NOMO-1 treated with DMSO at 0.1 percent for 48 hours (cell line): ENCODE measurements at regions not wholly inside any gene's neighbourhood (a gene's known extent, or its start where the extent isn't known, plus 50 kb on each side); places are given as distances from the start of the nearest gene placed in this dataset.
"Not testable (repeated sequence)": the region's sequence is repeated elsewhere in the genome, so short reads cannot be mapped to it uniquely, and the experiment has no call there.

Experiments used
- DNase-seq: peaks from one replicate; lab custom pipeline; 2025; ENCODE audit not compliant: unreplicated experiment; lab: John Stamatoyannopoulos, UW

DNA sequence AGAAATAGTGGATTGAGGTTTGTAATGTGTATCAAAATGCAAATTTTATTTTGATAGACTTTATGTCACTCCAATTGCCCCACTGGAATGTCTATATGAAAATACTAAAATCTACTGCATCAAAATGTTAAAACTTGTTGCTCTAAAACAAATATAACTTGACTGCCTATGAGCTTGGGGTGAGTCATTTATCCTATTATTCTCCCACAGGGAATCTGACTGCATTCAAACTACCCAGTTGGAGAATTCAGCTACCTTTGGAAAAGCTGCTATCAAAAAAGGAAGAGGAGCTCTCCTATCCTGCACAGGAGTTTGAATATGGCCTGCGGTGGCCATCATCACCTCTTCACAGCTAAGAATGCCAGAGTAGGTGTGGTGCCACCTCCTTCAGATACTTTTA lies 173.1 kb downstream of the KLHL28 start:
- DNase-seq = no peak

DNA sequence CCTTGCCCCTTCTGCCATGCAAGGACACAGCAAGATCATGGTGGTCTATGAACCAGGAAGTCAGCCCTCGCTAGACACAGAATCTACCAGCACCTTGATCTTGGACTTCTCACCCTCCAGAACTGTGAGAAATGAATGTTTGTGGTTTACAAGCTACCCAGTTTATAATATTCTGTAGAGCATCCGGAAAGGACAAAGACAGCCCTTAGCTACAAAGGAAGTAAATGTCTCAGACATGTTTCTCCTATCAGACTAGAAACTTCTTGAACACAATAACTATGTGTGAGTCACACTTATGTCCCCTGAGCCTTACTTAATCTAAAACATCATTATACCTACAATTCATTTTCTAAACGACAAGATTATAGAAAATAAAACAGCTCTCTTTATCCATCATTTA lies 176.7 kb downstream of the KLHL28 start:
- no peak for DNase-seq

DNA sequence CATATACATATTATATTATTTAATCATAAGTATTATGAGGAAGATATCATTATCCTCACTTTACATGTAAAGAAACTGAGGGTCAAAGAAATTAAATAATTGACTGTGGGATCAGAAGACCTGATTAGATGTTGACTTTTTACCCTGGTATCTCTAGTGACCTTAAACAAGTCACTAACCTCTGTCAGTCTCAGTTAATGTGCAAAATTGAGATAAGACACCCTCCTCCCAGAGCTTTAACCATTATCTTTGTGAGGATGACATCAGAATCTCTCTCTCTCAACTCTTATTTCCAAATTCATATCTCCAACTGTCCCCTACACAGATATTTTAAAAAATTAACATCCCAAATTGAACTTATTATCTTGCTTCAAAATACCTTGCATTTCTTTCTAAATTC lies 177.8 kb downstream of the KLHL28 start:
- no peak for DNase-seq

DNA sequence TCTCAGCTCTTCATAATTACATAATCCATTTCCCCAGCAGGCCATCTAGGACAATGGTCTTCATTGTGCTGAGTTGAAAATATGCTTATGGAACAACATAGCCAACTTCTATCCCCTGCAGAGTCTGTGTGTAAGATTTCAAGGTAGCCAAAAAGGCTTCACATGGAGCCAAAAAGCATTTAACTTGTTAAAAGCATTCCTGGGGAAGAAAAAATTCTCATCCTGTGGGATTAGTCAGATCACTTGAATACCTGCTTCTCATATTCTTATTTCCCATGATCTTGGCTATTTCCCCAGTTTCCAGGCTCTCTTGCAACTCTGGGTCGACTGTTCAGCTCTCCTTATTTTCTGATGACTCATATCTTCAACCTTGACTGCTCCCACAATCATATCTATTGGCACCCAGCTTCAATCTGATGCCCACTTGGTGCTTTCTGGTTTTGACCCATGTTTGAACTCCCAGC lies 178.9 kb downstream of the KLHL28 start:
- DNase-seq = no peak

DNA sequence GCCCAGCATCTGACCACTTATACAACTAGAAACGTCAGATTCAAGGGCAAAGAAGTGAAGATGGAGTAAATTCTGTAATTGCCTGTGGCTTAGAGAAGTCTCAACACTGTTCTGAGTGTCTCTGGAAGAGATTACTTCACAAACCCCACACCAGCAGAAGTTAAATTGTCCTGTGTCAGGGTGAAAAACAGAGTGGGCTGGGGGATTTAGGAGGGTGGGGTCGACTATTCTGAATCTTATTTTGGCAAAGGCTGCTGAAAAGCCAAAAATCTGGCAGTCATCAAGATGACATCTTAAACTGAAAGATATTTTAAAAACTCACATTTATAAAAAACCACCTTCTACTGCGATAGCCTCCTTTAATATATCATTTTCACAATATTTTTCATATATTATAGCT lies 180.8 kb downstream of the KLHL28 start:
- DNase-seq = no peak

DNA sequence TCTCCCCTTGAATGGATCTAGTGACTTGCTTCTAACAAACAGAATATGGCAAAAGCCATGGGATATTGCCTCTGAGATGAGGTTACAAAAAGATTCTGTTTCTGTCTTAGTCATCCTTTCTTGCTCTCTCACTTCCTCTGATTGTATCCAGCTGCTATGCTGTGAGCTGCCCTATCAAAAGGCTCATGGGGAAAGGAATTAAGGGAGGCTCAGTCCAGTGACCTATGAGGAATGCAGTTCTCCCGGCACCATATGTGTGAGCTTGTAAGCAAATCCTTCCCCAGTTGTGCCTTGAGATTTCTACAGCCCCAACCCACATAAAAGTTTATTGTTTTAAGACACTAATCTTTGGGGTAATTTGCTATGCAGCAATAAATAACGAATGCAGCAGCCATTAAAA lies 183.1 kb downstream of the KLHL28 start:
- no peak for DNase-seq

DNA sequence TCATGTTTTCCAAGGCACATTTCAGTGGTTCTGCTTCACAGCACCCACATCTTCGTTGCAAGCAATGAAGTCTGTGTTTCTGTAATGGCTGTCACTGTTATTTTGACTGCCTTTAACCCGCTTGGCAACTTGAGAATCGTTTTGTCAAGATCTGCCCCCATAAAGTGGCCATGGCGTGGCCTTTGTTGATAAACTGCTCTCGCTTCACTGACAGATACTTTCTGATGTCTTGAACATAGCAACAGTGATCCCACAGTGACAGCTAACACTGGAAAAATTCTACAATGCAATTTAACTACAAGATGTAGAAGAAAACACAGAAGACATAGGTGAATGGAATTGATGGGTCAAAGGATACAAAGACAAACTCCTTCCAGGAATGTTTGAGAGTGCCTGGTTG lies 184.2 kb downstream of the KLHL28 start:
- DNase-seq = no peak

DNA sequence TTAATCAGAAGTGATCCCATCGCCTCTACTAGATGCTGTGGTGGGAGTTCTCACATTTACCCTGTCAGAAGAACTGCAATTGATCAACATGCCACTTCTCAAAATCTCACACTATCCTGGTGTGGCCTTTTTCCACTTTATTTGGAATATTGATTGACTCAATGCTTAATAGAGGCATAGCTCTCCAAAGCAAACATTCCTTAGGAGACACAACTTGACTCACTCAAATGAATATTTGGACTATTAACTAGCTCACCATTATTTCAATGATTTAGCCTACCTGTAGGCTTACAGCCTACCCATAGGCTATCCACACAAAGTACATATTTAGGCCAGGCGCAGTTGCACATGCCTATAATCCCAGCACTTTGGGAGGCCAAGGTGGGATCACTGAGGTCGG lies 186.5 kb downstream of the KLHL28 start:
- no peak for DNase-seq

DNA sequence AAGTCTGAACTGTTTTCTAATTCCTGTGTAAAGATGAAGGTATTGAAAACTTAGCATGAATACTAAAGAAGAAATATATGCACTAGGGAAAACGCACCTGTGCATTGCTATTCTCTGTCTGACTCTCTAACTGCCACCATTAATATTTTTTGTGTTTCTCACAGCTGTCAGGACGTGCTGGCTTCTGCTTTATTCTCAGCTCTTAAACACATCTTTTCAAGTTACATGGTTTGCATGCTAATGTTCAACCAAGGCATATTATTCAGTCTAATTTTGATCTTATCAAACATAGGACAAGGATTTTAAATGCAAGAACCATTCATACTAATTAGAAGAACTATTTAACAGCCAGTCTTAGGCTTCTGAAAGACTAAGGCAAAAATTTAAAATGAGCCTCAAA lies 187.4 kb downstream of the KLHL28 start:
- DNase-seq = no peak

DNA sequence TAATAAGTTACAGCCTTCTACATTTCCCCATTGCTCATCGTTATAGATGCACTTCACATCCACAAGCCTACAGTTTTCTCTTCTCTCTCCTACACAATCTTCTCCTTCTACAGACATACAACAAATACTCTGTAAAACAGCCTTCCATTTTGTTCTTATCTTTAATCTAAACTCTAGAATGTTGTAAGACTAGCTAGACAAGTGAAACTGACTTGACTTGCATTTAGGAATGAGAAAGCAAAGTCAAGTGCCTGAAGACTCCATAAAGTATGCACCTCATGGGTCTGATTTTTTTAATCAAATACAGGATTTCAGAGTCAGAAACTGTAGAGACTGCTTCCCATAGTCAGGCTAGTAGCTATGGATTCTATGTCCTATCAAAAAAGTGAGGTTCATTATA lies 190.3 kb downstream of the KLHL28 start:
- no peak for DNase-seq

DNA sequence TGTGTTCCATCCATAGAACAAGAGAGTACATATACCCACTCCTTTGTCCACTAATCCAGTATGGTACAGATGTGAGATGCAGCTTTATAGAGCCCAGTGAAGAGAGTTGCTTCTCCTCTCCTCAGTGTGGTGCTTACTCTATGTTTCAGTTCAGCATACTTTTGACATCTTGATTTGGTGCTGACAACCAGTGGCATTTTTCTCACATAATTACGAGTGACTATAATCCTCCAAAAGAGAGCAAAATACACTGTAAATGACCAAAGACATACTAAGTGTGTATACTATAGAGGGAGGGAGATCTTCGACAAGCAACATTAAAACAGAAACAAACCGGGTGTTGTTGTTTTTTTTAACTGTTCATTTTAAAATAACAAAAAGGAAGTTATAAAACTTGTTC lies 191.5 kb downstream of the KLHL28 start:
- no peak for DNase-seq

DNA sequence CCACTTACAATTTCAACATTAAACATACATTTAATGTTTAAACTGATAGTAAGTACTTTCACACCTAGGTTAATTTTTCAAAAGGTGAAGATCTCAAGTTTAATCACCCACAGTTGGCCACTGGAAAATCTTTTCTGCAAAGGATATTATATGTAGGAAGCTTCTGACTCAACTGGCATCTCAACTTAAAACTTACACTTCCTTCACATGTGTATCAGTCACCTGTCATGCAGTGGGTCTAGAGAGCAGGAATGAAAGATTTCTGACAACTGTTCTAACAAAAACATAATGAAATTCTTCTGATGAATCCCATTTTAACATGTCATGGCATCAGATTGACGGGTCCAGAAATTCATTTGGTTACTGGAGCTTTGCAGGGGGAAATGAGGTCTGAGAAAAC lies 192.8 kb downstream of the KLHL28 start:
- no peak for DNase-seq

DNA sequence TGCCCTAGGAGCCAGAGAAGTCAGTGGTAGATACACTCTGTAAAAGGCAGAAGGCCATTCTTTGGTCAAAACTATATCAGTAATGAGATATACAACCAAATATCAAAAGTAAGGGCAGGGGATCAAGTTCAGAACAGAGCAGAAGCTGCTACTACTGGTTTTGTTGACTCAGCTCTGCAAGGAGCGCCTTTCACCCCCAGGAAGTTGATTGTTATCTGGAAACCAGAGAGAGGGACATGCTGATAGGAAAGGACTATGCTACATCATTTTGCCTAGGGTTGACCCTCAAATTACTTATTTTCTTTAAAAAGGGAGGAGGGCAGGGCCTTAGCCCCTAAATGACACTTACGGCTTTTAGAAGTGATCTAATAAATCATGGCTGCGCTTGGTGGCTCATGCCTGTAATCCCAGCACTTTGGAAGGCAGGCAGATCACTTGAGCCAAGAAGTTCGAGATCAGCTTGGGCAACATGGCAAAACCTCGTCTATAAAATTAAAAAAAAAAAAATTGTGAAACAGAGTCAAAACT lies 194.0 kb downstream of the KLHL28 start:
- no peak for DNase-seq

DNA sequence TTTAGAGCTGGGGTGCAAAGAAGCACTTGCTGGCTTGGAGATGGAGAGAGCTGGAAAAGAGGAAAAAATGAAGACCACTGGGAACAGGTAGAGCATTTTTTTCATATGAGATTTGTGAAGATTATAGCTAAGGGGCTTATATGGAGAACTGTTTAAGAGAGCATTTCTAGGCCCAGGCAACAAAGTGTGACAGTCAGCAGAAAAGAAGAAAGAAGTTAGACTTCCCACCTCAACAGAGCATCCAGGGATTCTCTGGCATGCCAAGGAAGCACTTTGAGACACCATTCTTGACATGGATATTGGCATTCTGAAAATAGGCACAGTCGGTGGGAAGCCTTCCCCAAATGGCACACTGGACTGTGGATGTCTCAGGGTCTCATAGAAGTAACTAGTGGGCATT lies 195.5 kb downstream of the KLHL28 start:
- DNase-seq = no peak

DNA sequence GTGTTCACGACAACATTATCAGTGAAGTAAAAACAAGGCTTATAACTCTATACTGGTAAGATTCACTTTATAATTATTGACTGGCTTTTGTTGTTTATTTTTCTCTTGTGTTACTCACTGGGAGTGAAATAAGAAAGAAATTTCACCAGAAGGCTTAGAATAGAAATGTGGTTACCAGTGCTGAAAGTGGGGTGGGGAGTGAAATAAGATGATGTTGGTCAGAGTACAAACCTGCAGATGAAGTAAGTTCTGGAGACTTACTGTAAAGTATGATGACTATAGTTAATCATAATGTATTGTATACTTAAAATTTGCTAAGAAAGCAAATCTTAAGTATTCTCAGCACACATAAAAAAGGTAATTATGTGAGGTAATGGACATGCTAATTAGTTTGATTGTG lies 198.4 kb downstream of the KLHL28 start:
- DNase-seq = no peak

DNA sequence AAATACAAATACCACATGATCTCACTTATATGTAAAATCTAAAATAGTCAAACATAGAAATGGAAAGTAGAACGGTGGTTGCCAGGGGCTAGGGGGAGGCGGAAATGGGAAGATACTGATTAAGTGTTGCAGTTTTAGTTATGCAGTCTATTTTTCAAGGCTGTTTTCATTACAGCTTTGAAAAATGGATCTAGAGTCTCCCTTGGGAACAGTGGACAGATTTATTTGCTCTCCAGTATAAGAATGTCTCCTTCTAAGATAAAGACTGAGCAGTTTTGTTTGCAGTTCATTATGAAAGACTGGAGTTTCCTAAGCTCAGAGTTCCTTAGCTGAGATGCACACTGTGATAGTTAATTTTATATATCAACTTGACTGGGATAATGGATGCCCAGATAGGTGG lies 202.5 kb downstream of the KLHL28 start:
- DNase-seq = no peak

DNA sequence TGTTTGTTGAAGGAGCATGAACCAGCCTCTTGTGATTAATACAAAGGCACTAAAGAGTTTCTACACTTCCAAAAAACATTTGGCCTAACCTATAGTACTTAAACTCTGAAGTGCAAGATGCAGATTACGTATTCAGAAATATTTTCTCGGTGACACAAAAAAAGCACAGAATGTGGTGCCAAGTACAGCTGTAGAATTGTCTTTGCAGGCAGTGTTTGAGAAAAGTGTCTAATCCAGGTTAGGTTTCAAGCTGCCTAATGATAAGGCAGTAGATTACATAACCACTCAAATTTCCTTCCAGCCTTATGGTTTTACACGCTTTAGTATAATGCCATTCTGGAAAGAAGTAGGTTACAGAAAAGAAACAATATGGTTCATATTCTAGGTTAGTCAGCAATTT lies 205.2 kb downstream of the KLHL28 start:
- DNase-seq = no peak

DNA sequence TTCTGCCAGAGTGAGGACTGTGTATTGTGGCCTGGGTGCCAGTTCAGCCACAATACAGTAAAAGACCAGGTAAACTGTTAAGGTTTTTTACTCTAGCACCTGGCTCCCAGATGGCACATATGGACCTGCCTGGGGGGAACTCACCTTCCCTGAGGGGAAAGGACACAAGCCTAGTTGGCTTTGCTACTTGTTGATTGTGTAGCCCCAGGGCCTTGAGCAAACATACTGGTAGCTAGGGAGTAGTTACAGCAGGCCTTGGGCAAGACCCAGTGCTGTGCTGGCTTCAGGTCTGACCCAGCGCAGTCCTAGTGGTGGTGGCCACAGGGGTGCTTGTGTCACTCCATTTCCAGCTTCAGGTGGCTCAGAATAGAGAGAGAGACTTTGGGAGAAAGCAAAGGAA lies 216.4 kb downstream of the KLHL28 start:
- no peak for DNase-seq

DNA sequence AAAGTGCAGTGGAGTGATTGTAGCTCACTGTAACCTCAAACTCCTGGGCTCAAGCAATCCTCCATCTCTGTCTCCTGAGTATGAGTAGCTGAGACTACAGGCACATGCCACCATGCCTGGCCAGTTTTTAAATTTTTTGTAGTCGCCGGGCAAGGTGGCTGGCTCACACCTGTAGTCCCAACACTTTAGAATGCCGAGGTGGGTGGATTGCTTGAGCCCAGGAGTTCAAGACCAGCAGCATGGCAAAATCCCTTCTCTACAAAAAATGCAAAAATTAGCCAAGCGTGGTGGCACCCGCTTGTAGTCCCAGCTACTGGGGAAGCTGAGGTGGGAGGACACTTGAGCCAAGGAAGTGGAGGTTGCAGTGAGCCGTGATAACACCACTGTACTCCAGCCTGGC lies 219.5 kb downstream of the KLHL28 start:
- DNase-seq = no peak

DNA sequence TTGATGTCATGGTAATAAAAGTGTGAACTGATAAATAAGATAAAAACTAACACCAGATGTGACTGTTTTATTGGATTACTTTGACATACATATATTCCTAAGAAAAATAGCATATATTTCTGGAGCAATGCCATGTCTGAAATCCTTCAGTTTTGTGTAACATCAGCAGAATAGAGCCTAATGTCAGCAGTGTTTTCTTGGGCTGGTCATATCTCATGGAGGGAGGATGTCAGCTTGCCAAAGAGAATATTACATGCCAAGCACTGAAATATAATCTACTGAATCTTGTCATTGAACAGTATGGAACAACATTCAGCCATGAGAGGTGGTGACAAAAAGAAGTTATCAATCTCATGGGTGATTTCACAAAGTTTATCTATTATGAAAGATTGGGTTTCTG lies 220.3 kb downstream of the KLHL28 start:
- DNase-seq = no peak

DNA sequence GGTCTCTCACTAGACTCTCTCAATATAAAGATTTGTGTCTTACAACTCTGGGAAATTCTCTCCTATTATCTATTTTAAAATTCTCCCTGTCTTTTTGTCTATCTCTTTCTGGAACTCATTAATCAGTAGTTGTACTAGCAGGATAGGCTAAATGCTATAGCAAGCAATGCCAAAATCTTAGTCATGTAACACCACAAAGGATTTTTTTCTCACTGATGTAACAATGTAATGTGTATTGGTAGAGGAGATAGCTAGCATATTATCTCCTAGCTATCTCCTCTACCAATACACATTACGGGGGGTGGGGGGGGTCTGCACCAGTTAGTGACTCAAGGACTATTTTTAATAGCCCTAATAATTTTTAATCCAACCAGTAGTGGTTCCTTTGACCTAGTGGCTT lies 225.4 kb downstream of the KLHL28 start:
- DNase-seq = no peak

DNA sequence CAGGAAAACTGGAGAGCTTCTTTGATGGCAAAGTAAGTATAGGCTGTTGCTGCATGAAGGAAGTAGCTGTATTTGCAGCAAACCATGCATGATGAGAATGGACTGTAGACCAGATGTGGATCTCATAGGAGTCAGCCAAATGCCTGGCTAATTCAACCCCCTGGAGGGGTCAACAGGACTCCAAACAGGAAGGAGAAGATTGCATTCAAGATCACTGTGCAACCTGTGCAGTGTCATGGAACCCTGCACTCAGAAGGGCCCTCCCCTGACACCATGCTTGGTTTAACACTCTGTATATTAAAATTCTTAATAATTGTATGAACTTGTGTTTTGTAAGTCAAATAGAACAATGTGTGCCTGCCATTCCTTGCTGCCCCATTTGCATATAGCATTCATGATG lies 225.1 kb upstream of the FSCB start:
- DNase-seq = no peak

DNA sequence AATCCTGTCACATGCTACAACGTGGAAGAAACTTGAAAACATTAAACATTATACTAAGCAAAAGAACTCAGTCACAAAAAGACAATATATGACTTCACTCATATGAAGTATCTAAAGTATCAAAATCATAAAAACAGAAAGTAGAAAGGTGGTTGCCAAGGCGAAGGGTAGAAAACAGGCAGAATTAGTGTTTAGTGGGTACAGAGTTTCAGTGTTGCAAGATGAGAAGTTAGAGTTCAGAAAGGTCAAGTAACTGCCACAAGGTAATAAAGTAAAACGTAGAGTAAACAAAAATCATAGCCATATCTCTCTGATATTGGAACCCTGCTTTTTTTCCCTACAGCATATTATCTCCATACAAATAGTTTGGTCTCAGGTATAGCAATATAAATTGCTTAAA lies 223.8 kb upstream of the FSCB start:
- no peak for DNase-seq

DNA sequence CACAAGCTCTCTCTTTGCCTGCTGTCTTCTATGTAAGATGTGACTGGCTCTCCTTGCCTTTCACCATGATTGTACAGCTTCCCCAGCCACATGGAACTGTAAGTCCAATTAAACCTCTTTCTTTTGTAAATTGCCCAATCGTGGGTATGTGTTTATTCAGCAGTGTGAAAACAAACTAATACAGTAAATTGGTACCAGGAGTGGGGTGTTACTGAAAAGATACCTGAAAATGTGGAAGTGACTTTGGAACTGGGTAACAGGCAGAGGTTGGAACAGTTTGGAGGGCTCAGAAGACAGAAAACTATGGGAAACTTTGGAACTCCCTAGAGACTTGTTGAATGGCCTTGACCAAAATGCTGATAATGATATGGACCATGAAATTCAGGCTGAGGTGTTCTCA lies 214.3 kb upstream of the FSCB start:
- DNase-seq = not testable (repeated sequence)
